Mesendoderm (in vitro differentiated cells): ENCODE measurements at regions not wholly inside any gene's neighbourhood (a gene's known extent, or its start where the extent isn't known, plus 50 kb on each side); places are given as distances from the start of the nearest gene placed in this dataset.

ENCODE experiments used
- DNase-seq: peaks from one replicate; pipeline ENCODE4 v3.0.0; 2013
- H2AK5ac ChIP-seq: 2 replicates; pipeline ENCODE4 v1.6.1; 2013; ENCODE audit warnings: low read length, inconsistent platforms
- H2BK120ac ChIP-seq: 2 replicates; pipeline ENCODE4 v1.6.1; 2013; ENCODE audit warnings: low read depth, mild to moderate bottlenecking, low read length, moderate library complexity, mixed read lengths
- H2BK15ac ChIP-seq: replicated peaks from 2 replicates; pipeline ENCODE4 v1.6.1; 2013; ENCODE audit warnings: low read depth, mild to moderate bottlenecking, moderate library complexity
- H2BK5ac ChIP-seq: 2 replicates; pipeline ENCODE4 v1.6.1; 2013; ENCODE audit warnings: low read length, inconsistent platforms
- H3K18ac ChIP-seq: 2 replicates; pipeline ENCODE4 v1.6.1; 2013; ENCODE audit warnings: mild to moderate bottlenecking, low read length, mixed read lengths
- H3K23ac ChIP-seq: one replicate; pipeline ENCODE4 v1.6.1; 2013; ENCODE audit warnings: low read length
- H3K27ac ChIP-seq: 2 replicates; pipeline ENCODE4 v1.5.1; 2013; ENCODE audit warnings: low read depth, mild to moderate bottlenecking, inconsistent platforms, low read length, moderate library complexity
- H3K27me3 ChIP-seq: 2 replicates; pipeline ENCODE4 v1.6.1; 2013; ENCODE audit warnings: low read length, control low read depth, mild to moderate bottlenecking, inconsistent platforms; ENCODE audit not compliant: insufficient read depth, poor library complexity
- H3K36me3 ChIP-seq: 2 replicates; pipeline ENCODE4 v1.6.1; 2013; ENCODE audit warnings: low read length, inconsistent platforms; ENCODE audit not compliant: control insufficient read depth, insufficient read depth
- H3K4ac ChIP-seq: one replicate; pipeline ENCODE4 v1.6.1; 2013; ENCODE audit warnings: low read depth, mild to moderate bottlenecking, low read length, moderate library complexity
- H3K4me1 ChIP-seq: 2 replicates; pipeline ENCODE4 v1.6.1; 2013; ENCODE audit warnings: low read depth, low read length, inconsistent platforms; ENCODE audit not compliant: control insufficient read depth
- H3K4me2 ChIP-seq: 2 replicates; pipeline ENCODE4 v1.6.1; 2013; ENCODE audit warnings: low read length
- H3K4me3 ChIP-seq: 2 replicates; pipeline ENCODE4 v1.5.1; 2013; ENCODE audit warnings: mild to moderate bottlenecking, low read length
- H3K56ac ChIP-seq: one replicate; pipeline ENCODE4 v1.6.1; 2013; ENCODE audit warnings: low read length
- H3K79me1 ChIP-seq: 2 replicates; pipeline ENCODE4 v1.6.1; 2013; ENCODE audit warnings: low read length, inconsistent platforms
- H3K79me2 ChIP-seq: 2 replicates; pipeline ENCODE4 v1.6.1; 2013; ENCODE audit warnings: mild to moderate bottlenecking, low read length; ENCODE audit not compliant: control insufficient read depth, insufficient read depth
- H3K9ac ChIP-seq: 2 replicates; pipeline ENCODE4 v1.6.1; 2013; ENCODE audit warnings: low read length, inconsistent platforms
- H4K5ac ChIP-seq: one replicate; pipeline ENCODE4 v1.6.1; 2013; ENCODE audit warnings: low read length
- H4K8ac ChIP-seq: one replicate; pipeline ENCODE4 v1.6.1; 2013; ENCODE audit warnings: low read depth, mild to moderate bottlenecking, control low read depth, low read length, moderate library complexity
- WGBS: extraction: QIAGEN DNeasy Blood & Tissue Kit; methylation state at CpG from one replicate; pipeline ENCODE4 v1.1.7; 2013; ENCODE audit warnings: low lambda C conversion rate, missing lambda C conversion rate; ENCODE audit not compliant: insufficient coverage; ENCODE audit errors: extremely low coverage; 5-methylcytosine and 5-hydroxymethylcytosine counted together

GRCh38 chr13:106047859-106048258, 487.6 kb downstream of the EFNB2 start:
- Histone ChIP-seq H3K79me2 (no peaks in the 10 kb centered on the region), H2BK120ac (no peak overlapping the region), H2BK15ac (no peak overlapping the region), H3K27ac (no peak overlapping the region), H4K5ac (no peak overlapping the region), H3K27me3 (no peaks in the 10 kb centered on the region), H3K18ac (no peak overlapping the region), H3K4me2 (no peak overlapping the region), H3K4me3 (no peak overlapping the region), H2AK5ac (no peak overlapping the region), H3K4me1 (no peaks in the 10 kb centered on the region), H3K9ac (no peak overlapping the region), H3K79me1 (no peaks in the 10 kb centered on the region), H3K23ac (no peak overlapping the region), H3K56ac (no peak overlapping the region), H4K8ac (no peak overlapping the region), H2BK5ac (no peak overlapping the region), H3K36me3 (no peaks in the 10 kb centered on the region), H3K4ac (no peak overlapping the region)
- no peak for DNase-seq
- WGBS = no CpG with 5 or more reads among the region's 1 CpG

GRCh38 chr13:106042996-106043581, 492.4 kb downstream of the EFNB2 start:
- WGBS = 100% methylated on average over 1 of the region's 1 CpG
- H3K4me3 ChIP-seq = no peak overlapping the region
- H2AK5ac ChIP-seq = no peak overlapping the region
- no peak overlapping the region for H3K56ac ChIP-seq
- H3K9ac ChIP-seq = no peak overlapping the region
- no peaks in the 10 kb centered on the region for H3K79me2 ChIP-seq
- H2BK120ac ChIP-seq = no peak overlapping the region
- H3K4me1 ChIP-seq = no peaks in the 10 kb centered on the region
- DNase-seq = no peak
- H2BK15ac ChIP-seq = no peak overlapping the region
- no peak overlapping the region for H3K18ac ChIP-seq
- H3K4me2 ChIP-seq = no peak overlapping the region
- H3K27ac ChIP-seq = no peak overlapping the region
- no peak overlapping the region for H4K5ac ChIP-seq
- H3K27me3 ChIP-seq = no peaks in the 10 kb centered on the region
- no peak overlapping the region for H3K4ac ChIP-seq
- no peak overlapping the region for H3K23ac ChIP-seq
- H4K8ac ChIP-seq = no peak overlapping the region
- no peak overlapping the region for H2BK5ac ChIP-seq
- no peaks in the 10 kb centered on the region for H3K36me3 ChIP-seq
- no peaks in the 10 kb centered on the region for H3K79me1 ChIP-seq

DNA sequence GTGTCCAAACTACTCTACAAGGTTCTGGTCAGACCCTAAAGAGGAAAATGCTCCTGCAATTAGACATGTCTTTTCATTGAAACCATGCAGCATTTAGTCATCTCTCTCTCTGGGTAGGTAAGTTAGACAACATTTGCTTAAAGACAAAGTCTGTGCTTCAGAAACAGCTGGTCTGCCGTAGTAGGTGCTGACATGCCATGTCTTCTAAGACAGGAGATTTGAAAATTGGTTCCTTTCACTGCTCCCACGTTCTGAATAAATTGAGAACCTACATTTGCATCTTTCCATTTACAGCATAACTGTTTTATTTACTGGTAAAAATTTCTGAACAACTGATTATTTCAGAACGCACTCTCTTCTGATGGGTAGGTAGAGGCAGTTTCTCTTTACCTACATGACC, 494.0 kb downstream of the EFNB2 start:
- Histone ChIP-seq H3K27ac (no peak overlapping the region), H3K23ac (no peak overlapping the region), H2AK5ac (no peak overlapping the region), H3K27me3 (no peaks in the 10 kb centered on the region), H4K8ac (no peak overlapping the region), H3K4me3 (no peak overlapping the region), H3K56ac (no peak overlapping the region), H2BK5ac (no peak overlapping the region), H3K4ac (no peak overlapping the region), H2BK15ac (no peak overlapping the region), H3K4me1 (no peaks in the 10 kb centered on the region), H4K5ac (no peak overlapping the region), H3K9ac (no peak overlapping the region), H3K79me2 (no peaks in the 10 kb centered on the region), H3K4me2 (no peak overlapping the region), H3K18ac (no peak overlapping the region), H3K79me1 (no peaks in the 10 kb centered on the region), H3K36me3 (no peaks in the 10 kb centered on the region), H2BK120ac (no peak overlapping the region)
- no CpG with 5 or more reads among the region's 3 CpGs for WGBS
- DNase-seq = no peak

DNA sequence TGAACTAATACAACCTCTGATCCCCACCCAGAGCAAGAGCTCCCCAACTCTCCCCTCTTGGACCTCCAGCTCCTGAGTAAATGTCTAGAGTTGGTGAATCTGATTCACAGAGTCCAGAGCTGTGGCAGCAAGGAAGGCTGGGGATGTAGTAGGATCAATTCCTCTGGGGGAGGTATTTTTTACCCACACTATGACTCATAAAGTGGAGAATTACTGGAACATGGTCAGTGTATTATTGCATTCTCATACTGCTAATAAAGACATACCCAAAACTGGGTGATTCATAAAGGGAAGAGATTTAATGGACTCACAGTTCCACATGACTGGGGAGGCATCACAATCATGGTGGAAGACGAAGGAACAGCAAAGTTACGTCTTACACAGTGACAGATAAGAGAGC, 496.7 kb downstream of the EFNB2 start:
- H3K9ac ChIP-seq = no peak overlapping the region
- no peaks in the 10 kb centered on the region for H3K79me1 ChIP-seq
- H3K4ac ChIP-seq = no peak overlapping the region
- no peaks in the 10 kb centered on the region for H3K4me1 ChIP-seq
- H3K56ac ChIP-seq = no peak overlapping the region
- no peak overlapping the region for H3K4me2 ChIP-seq
- no peaks in the 10 kb centered on the region for H3K79me2 ChIP-seq
- no peak for DNase-seq
- H3K36me3 ChIP-seq = no peaks in the 10 kb centered on the region
- no peak overlapping the region for H3K18ac ChIP-seq
- H4K8ac ChIP-seq = no peak overlapping the region
- H3K23ac ChIP-seq = no peak overlapping the region
- no peak overlapping the region for H3K4me3 ChIP-seq
- H2BK15ac ChIP-seq = no peak overlapping the region
- H3K27ac ChIP-seq = no peak overlapping the region
- H3K27me3 ChIP-seq = no peaks in the 10 kb centered on the region
- H2BK5ac ChIP-seq = no peak overlapping the region
- H2AK5ac ChIP-seq = no peak overlapping the region
- no CpG with 5 or more reads among the region's 2 CpGs for WGBS
- H4K5ac ChIP-seq = no peak overlapping the region
- no peak overlapping the region for H2BK120ac ChIP-seq

DNA sequence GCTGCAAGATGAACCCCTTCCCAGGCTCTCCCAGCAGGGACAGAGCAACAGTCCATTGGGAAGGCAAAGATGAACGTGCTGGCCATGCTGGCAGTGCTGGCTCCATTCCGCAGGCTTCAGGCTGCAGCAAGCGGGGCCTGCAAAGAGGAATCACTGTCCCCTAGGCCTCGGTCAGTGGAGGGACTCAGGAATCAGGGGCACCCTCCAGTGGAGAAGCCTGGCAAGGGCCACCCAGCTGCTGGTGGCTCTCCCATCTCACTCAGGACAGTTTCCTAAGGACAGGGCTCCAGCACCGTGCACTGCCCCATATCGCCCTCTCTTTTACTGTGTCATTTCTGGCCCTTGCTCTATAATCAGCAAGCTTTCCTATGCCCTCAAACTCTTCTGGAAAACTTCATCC, 498.6 kb downstream of the EFNB2 start:
- H3K4me2 ChIP-seq = no peak overlapping the region
- H3K4ac ChIP-seq = no peak overlapping the region
- H2BK120ac ChIP-seq = no peak overlapping the region
- H3K27ac ChIP-seq = no peak overlapping the region
- H3K9ac ChIP-seq = no peak overlapping the region
- H4K5ac ChIP-seq = no peak overlapping the region
- no peaks in the 10 kb centered on the region for H3K79me2 ChIP-seq
- no peak overlapping the region for H3K23ac ChIP-seq
- H3K4me3 ChIP-seq = no peak overlapping the region
- no peak overlapping the region for H2AK5ac ChIP-seq
- no peaks in the 10 kb centered on the region for H3K27me3 ChIP-seq
- H2BK15ac ChIP-seq = no peak overlapping the region
- WGBS = no CpG with 5 or more reads among the region's 6 CpGs
- no peaks in the 10 kb centered on the region for H3K79me1 ChIP-seq
- no peak overlapping the region for H4K8ac ChIP-seq
- H3K36me3 ChIP-seq = no peaks in the 10 kb centered on the region
- DNase-seq = peak; percentile 61
- H3K56ac ChIP-seq = no peak overlapping the region
- no peak overlapping the region for H2BK5ac ChIP-seq
- H3K18ac ChIP-seq = no peak overlapping the region
- H3K4me1 ChIP-seq = no peaks in the 10 kb centered on the region

DNA sequence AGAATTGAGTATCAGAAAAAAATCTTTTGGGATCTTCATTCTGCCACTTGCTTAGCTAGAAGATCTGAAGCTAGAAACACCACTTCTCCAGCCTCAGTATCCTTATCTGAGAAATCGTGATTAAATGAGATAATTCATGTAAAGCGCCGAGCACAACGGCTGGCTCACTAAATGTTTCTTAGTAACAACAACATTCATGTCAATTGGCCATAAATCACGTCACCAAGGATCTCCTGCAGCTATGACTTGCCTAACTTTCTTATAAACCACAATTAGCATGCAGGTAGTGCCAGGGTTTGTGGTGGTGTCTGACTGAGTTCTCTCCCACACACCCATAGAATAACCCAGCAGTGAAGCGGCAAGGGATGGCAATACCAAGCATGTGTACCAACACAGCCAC, 501.3 kb downstream of the EFNB2 start:
- Histone ChIP-seq H4K8ac (no peak overlapping the region), H3K18ac (no peak overlapping the region), H3K4me2 (no peak overlapping the region), H3K27ac (no peak overlapping the region), H3K56ac (no peak overlapping the region), H2BK15ac (no peak overlapping the region), H3K79me1 (no peaks in the 10 kb centered on the region), H4K5ac (no peak overlapping the region), H3K79me2 (no peaks in the 10 kb centered on the region), H2AK5ac (no peak overlapping the region), H3K4me3 (no peak overlapping the region), H3K4me1 (no peaks in the 10 kb centered on the region), H3K36me3 (no peaks in the 10 kb centered on the region), H2BK120ac (no peak overlapping the region), H3K9ac (no peak overlapping the region), H3K23ac (no peak overlapping the region), H2BK5ac (no peak overlapping the region), H3K27me3 (no peaks in the 10 kb centered on the region), H3K4ac (no peak overlapping the region)
- WGBS = no CpG with 5 or more reads among the region's 6 CpGs
- DNase-seq = peak; percentile 31
